ENCODE measurements at regions not wholly inside any gene's neighbourhood (a gene's known extent, or its start where the extent isn't known, plus 50 kb on each side); places are given as distances from the start of the nearest gene placed in this dataset.

DNA sequence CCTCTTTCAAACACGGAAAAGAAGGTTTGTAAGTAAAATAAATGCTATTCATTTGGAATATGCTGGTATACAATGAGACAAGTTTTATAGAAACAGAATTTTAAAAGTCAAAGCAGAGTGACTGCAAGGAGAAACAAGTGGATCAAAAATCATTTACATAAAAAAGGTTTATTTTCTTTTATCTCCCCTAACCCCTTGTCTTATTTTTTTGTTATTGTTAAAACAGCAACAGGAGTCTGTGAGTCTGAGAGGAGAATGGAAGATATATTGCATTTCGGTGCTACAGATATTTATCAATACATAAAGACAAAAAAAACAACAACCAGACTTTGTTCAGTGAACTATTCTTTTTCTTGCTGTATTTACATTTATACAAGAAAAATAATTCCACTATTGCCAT is 1116.4 kb downstream of the OTOL1 start:
- TF ChIP-seq MAX (IDR thresholded peaks at IDR 0.05) (no peak), REST (IDR thresholded peaks at IDR 0.05; ENCODE audit: low read depth) (no peak), ZBTB7A (IDR thresholded peaks at IDR 0.05; ENCODE audit: low read depth) (no peak), TAF1 (IDR thresholded peaks at IDR 0.05; ENCODE audit: low read depth) (no peak), TCF12 (IDR thresholded peaks at IDR 0.05; ENCODE audit: low read depth) (no peak), TEAD4 (IDR thresholded peaks at IDR 0.05) (no peak), NFIC (IDR thresholded peaks at IDR 0.05) (no peak), EGR1 (IDR thresholded peaks at IDR 0.05) (no peak), CREB1 (IDR thresholded peaks at IDR 0.05; ENCODE audit: low read depth) (no peak), FOXM1 (IDR thresholded peaks at IDR 0.05; ENCODE audit: borderline replicate concordance, low read depth) (no peak)
- TF ChIP-seq, protein P1, sequence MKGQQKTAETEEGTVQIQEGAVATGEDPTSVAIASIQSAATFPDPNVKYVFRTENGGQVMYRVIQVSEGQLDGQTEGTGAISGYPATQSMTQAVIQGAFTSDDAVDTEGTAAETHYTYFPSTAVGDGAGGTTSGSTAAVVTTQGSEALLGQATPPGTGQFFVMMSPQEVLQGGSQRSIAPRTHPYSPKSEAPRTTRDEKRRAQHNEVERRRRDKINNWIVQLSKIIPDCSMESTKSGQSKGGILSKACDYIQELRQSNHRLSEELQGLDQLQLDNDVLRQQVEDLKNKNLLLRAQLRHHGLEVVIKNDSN (IDR thresholded peaks at IDR 0.05): no peak

DNA sequence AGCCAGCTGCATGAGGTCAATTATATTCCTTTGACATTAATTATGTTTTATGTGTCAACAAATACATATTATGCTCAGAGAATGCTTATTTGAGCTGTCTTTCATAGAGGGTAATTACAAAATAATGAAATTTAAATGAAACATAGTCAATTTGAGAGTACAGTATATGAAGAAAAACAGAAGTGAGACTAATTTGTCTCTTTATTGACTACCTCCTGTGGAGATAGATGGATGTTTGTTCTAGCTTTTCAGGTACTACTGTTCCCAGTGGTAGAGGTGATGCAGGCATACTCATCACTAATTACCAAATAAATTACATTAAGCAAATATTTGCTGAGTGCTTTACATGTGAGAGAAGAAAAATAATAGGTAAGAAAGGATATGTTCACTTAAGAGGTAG is 1129.6 kb downstream of the OTOL1 start:
- TF ChIP-seq TEAD4 (IDR thresholded peaks at IDR 0.05) (no peak), REST (IDR thresholded peaks at IDR 0.05; ENCODE audit: low read depth) (no peak), CEBPB (IDR thresholded peaks at IDR 0.05) (no peak), NFIC (IDR thresholded peaks at IDR 0.05) (no peak), ZBTB7A (IDR thresholded peaks at IDR 0.05; ENCODE audit: low read depth) (no peak), FOXM1 (IDR thresholded peaks at IDR 0.05; ENCODE audit: borderline replicate concordance, low read depth) (no peak), YY1 (IDR thresholded peaks at IDR 0.05; ENCODE audit: low read depth) (no peak), TCF12 (IDR thresholded peaks at IDR 0.05; ENCODE audit: low read depth) (no peak), MAX (IDR thresholded peaks at IDR 0.05) (no peak), EP300 (IDR thresholded peaks at IDR 0.05; ENCODE audit: borderline replicate concordance) (no peak), RAD21 (IDR thresholded peaks at IDR 0.05; ENCODE audit: low read depth) (no peak)

DNA sequence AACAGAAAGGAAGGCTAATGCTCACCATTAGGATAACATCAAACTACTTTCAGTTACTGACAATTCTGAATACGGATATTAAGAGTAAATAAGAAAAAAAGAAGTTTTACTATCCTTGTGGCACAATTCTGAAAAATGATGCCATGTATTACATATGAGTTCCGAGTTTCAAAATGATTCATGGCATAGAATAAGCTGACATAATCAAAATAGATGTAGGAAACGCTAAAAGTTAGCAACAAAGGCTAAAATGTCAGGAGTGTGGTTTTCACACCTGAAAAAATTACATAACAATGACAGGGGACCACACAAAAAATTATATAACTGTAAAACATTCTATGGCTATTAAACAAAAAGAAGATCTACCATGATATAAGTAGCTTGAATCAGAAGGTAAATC is 1131.9 kb downstream of the OTOL1 start:
- no peak for TF ChIP-seq TCF12 (IDR thresholded peaks at IDR 0.05; ENCODE audit: low read depth)
- TF ChIP-seq REST (IDR thresholded peaks at IDR 0.05; ENCODE audit: low read depth): no peak
- TF ChIP-seq, protein P1 (IDR thresholded peaks at IDR 0.05): no peak
- no peak for TF ChIP-seq ZBTB7A (IDR thresholded peaks at IDR 0.05; ENCODE audit: low read depth)
- TF ChIP-seq CEBPB (IDR thresholded peaks at IDR 0.05): no peak
- no peak for TF ChIP-seq TEAD4 (IDR thresholded peaks at IDR 0.05)
- no peak for TF ChIP-seq EGR1 (IDR thresholded peaks at IDR 0.05)
- no peak for TF ChIP-seq RAD21 (IDR thresholded peaks at IDR 0.05; ENCODE audit: low read depth)
- no peak for TF ChIP-seq EP300 (IDR thresholded peaks at IDR 0.05; ENCODE audit: borderline replicate concordance)
- TF ChIP-seq NFIC (IDR thresholded peaks at IDR 0.05): no peak
- TF ChIP-seq MAX (IDR thresholded peaks at IDR 0.05): no peak
- TF ChIP-seq FOXM1 (IDR thresholded peaks at IDR 0.05; ENCODE audit: borderline replicate concordance, low read depth): no peak

DNA sequence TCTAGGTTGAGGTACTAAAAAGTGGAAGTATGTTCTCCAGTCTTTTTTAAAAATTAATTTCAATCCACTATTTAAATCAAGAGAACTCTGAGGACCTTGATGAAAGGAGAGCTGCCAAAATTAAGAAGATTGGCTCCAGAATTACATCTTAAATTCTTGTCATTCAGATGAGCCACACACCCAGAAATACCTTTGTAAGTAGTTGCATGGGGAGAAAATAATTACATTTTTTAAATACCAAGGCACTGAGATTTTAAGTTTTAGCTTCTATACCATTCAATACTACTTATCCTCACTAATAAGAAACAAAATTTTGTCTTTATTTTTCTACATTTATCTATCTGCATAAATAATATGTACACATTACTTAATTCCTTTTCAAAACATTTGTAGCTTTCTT is 1132.8 kb downstream of the OTOL1 start:
- TF ChIP-seq EGR1 (IDR thresholded peaks at IDR 0.05): no peak
- peak; percentile 61 for TF ChIP-seq TEAD4 (IDR thresholded peaks at IDR 0.05)

GRCh38 chr3:162632672-162633071 is 1136.1 kb downstream of the OTOL1 start:
- TF ChIP-seq TEAD4 (IDR thresholded peaks at IDR 0.05) (no peak), EGR1 (IDR thresholded peaks at IDR 0.05) (no peak), CREB1 (IDR thresholded peaks at IDR 0.05; ENCODE audit: low read depth) (no peak), TAF1 (IDR thresholded peaks at IDR 0.05; ENCODE audit: low read depth) (no peak), NFIC (IDR thresholded peaks at IDR 0.05) (no peak), MAX (IDR thresholded peaks at IDR 0.05) (no peak), TCF12 (IDR thresholded peaks at IDR 0.05; ENCODE audit: low read depth) (no peak), ZBTB7A (IDR thresholded peaks at IDR 0.05; ENCODE audit: low read depth) (no peak), RAD21 (IDR thresholded peaks at IDR 0.05; ENCODE audit: low read depth) (no peak), REST (IDR thresholded peaks at IDR 0.05; ENCODE audit: low read depth) (no peak), CEBPB (IDR thresholded peaks at IDR 0.05) (no peak), FOXM1 (IDR thresholded peaks at IDR 0.05; ENCODE audit: borderline replicate concordance, low read depth) (no peak), EP300 (IDR thresholded peaks at IDR 0.05; ENCODE audit: borderline replicate concordance) (no peak), YY1 (IDR thresholded peaks at IDR 0.05; ENCODE audit: low read depth) (no peak)
- TF ChIP-seq, protein P1 (IDR thresholded peaks at IDR 0.05): no peak
